GM06990 (cell line): ENCODE measurements at regions not wholly inside any gene's neighbourhood (a gene's known extent, or its start where the extent isn't known, plus 50 kb on each side); places are given as distances from the start of the nearest gene placed in this dataset.

Source experiments
- DNase-seq: peaks from one replicate; pipeline ENCODE4 v3.0.0-alpha.2; 2011; ENCODE audit not compliant: insufficient read length; ENCODE audit errors: extremely low read depth
- H3K27me3 ChIP-seq: replicated peaks from 2 replicates; pipeline ENCODE4 v1.6.0; 2011; ENCODE audit warnings: low read length; ENCODE audit not compliant: control insufficient read depth, insufficient read depth
- H3K36me3 ChIP-seq: 2 replicates; pipeline ENCODE4 v1.5.1; 2011; ENCODE audit warnings: low read length; ENCODE audit not compliant: control insufficient read depth, insufficient read depth
- H3K4me3 ChIP-seq: replicated peaks from 2 replicates; pipeline ENCODE4 v1.5.1; 2011; ENCODE audit warnings: low read depth, mild to moderate bottlenecking, control low read depth, low read length
- CTCF ChIP-seq: IDR thresholded peaks from 2 replicates; pipeline ENCODE4 v1.5.1; 2011; ENCODE audit warnings: low read length, control low read depth, mild to moderate bottlenecking, inconsistent platforms; ENCODE audit not compliant: insufficient read depth, poor library complexity, severe bottlenecking

GRCh38 chr18:77754475-77755044 is 504.9 kb downstream of the GALR1 start:
- H3K27me3 ChIP-seq = no peaks in the 10 kb centered on the region
- no peaks in the 10 kb centered on the region for H3K36me3 ChIP-seq
- H3K4me3 ChIP-seq = no peak overlapping the region
- DNase-seq = no peak
- TF ChIP-seq CTCF = no peak

GRCh38 chr18:77755187-77755586 is 505.5 kb downstream of the GALR1 start:
- Histone ChIP-seq H3K27me3 (no peaks in the 10 kb centered on the region), H3K4me3 (no peak overlapping the region), H3K36me3 (no peaks in the 10 kb centered on the region)
- DNase-seq = no peak
- TF ChIP-seq CTCF = no peak

- DNase-seq = no peak
- no peak for TF ChIP-seq CTCF
- no peak overlapping the region for H3K4me3 ChIP-seq
- no peaks in the 10 kb centered on the region for H3K36me3 ChIP-seq
- H3K27me3 ChIP-seq = no peaks in the 10 kb centered on the region
These were observed 511.7 kb downstream of the GALR1 start for GRCh38 chr18:77761332-77761731.

DNA sequence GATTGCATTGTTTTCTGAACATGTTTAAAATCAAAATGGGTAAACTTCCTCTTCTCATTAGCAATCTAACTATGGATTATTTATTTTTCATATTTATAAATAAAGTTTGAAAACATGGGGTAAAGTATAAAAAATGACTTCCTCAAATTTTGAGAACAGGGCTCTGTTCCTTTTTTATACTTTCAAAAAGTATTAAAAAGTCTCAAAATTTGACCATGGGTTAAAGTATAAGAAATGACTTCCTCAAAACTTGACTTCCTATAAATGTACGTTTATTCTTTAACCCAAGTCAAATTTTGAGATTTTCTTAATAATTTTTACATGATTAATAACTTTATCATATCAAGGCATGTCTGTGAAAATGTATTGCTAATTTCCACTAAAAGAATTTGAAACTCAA is 512.4 kb downstream of the GALR1 start:
- H3K4me3 ChIP-seq = no peak overlapping the region
- no peaks in the 10 kb centered on the region for H3K27me3 ChIP-seq
- H3K36me3 ChIP-seq = no peaks in the 10 kb centered on the region
- TF ChIP-seq CTCF = no peak
- no peak for DNase-seq

- no peak overlapping the region for H3K4me3 ChIP-seq
- DNase-seq = no peak
- H3K36me3 ChIP-seq = no peaks in the 10 kb centered on the region
- no peak for TF ChIP-seq CTCF
- H3K27me3 ChIP-seq = no peaks in the 10 kb centered on the region
These were observed 513.0 kb downstream of the GALR1 start for GRCh38 chr18:77762642-77763041.
